GM18498 (cell line): ENCODE measurements at regions not wholly inside any gene's neighbourhood (a gene's known extent, or its start where the extent isn't known, plus 50 kb on each side); places are given as distances from the start of the nearest gene placed in this dataset.

Experiments used
- ATAC-seq: cut with Tn5 transposase; IDR thresholded peaks from one replicate; pipeline ENCODE4 v1.9.1; 2021; ENCODE audit warnings: mild to moderate bottlenecking, moderate library complexity; ENCODE audit not compliant: unreplicated experiment

DNA sequence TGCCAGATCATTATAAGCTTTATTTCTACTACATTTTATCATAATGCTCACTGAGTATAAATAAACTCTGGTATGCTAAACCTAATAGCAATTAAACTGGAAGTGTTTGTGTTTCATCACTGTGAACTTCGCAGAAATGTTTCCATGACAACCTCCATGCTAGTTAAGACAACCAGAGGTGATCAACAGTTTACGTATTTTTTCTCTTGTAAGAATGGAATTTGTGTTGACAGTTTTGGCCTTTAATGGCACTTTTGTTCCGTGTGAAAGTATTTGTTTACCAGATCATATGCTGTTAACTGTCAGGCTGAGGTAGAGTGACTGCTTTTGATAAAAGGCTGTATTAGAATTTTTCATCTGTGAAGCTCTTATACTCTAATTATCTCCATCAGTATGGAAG is 212.1 kb upstream of the PPP1R3A start:
- ATAC-seq: no peak

DNA sequence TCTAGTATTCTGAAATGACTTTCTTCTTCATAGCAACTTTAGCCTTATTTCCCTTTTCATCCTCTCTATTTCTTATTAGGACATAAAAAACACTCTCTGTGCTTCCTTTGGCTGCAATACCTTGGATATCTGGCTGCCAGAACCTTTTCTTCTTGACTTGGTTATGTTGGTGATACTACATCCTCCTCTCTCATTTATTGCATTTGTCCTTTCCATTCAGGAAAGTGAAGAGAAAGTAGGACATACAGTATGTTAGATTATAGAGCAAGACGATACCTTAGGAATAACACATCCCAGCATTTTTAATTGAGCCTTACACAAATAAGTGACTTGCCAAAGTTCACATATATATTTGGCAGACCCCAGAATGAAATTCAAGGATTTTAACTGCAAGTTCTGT is 210.1 kb upstream of the PPP1R3A start:
- ATAC-seq: no peak

DNA sequence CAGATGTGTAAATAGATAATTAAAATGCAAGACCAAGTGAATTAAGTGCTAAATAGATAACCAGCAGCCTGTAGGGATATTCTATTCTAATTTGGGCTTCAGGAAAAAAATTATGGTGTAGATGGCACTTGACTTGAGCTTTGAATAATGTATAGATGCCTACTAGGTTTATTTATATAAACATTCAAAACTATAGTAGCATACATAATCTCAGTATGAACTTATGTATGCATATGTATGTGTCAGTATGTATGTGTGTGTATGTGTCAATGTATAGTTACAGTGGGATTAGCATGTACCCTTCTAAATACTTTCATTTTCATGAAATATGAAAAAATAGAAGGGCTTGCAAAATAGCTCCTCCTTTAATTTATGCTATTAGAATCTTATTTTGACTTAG is 207.3 kb upstream of the PPP1R3A start:
- no peak for ATAC-seq

DNA sequence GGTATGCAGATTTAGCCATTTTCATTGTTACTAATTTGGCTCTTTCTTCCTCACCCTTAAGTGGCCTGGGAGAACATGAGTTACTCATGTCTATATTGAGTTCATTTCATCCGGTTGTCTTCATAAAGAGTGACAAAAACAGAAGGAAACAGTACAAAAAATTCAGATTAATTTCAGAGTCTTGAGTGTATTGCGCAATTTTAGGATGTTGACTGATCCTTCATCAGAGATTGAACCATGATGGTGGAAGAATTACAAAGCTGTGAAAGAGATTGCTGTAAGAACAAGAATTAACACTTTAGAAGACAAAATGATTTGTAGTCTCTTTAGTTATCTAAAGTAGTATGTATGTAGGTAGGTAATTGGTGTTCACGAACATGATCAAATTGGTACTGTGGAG is 194.0 kb upstream of the PPP1R3A start:
- no peak for ATAC-seq

DNA sequence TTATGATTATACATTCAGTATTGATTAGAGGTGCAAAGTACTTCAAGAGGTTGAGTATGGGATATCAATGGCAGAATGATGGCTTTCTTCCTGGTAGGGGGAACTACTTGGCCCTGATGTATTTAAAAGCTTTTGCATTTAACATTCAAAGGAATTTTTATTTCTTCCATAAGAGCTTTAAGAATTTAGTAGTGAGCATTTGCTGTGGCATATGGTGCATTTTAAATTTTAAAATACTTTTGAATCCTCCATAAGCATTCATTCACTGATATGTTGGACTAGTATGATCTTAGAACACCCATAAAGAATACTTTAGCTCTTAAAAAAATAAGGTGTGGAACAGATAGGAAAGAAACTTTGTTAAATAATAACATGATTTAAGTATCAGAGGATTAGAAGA is 191.9 kb upstream of the PPP1R3A start:
- no peak for ATAC-seq

DNA sequence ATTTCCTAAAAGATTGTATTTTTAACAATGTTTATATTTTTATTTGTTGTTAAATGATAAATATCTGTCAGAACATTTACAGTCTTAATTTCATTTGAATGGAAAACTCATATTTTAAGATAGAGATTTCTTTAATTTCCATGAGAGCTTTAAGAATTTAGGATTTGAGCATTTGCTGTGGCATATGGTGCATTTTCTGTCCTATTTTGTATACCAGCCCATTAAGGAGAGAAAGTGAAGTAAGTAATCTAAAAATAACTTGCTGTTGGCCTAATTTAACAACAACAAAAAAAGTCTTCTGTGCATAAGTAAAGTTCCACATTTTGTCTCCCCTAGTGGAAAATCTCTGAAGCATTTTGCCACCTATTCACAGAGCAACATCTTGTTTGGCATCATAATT is 190.9 kb upstream of the PPP1R3A start:
- ATAC-seq: no peak

DNA sequence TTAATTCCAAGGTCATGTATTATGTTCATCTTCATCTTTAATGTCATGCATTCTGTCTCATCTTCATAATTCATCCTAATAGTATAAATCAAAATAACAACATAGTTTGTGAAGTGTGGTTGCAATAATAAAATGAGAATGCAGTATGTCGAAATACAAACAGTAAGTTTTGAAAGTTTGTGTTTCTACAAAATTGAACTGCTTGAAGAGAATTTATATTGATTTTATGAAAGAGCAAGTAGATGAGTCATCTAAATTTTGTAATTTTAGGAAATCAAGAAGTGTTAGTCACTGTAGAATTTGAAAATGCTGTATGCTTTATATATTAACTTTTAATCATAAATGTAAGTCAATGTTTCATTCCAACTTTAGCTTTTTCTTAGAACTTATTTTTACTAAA is 190.5 kb upstream of the PPP1R3A start:
- ATAC-seq: no peak

DNA sequence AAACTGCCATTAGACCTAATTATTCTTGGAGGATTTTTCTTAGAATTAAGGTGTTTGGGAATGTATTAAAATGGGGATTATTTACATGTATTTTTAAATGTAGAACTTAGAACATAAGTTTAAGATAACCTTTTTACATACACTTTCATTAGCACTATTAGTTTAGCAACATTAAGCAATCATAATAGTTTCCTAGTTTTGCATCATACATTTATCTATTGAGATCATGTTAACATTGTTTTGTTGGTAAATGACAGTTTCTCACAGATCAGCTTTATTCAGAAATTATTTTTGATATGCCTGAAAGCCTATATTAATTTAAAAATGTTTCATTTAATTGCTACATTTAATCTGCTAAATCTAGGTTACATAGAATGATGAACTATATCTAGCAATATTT is 189.7 kb upstream of the PPP1R3A start:
- ATAC-seq: no peak

DNA sequence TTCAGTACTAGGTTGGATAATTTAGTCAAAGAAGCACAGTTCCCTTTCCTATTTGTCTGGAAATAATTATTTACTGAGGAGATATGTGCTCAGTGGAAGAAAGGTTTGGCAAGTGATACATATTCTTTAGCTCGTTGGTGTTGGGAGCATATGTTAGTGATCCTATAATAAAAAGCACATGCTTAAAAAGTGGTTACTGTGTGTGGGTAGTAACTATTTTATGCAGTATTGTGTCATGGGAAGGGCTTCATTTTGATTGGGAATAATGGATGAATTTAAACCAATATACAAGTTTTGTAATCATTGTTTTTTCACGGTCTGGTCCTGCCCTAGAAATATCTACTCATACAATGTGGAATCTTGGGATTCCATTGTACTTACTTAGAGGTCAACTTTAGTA is 188.7 kb upstream of the PPP1R3A start:
- ATAC-seq: no peak

DNA sequence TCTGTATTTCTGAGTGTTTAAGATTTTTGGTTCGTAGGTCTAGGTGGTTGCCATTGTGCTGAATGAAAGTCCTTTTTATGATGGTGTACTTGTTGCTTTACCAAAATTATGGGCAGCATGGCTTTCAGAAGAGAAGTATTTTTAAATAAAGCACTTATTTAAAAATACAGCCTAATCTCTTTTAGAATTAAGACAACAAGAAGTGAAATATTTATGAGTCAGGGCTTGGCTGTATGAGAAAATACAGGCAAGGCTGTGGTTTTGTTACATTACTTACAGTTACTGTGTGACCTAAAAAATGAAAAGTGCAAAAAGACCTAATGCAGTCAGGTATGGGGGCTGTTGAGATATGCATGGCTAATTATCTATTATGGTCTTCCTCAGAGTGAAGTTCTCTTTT is 185.2 kb upstream of the PPP1R3A start:
- ATAC-seq: no peak

DNA sequence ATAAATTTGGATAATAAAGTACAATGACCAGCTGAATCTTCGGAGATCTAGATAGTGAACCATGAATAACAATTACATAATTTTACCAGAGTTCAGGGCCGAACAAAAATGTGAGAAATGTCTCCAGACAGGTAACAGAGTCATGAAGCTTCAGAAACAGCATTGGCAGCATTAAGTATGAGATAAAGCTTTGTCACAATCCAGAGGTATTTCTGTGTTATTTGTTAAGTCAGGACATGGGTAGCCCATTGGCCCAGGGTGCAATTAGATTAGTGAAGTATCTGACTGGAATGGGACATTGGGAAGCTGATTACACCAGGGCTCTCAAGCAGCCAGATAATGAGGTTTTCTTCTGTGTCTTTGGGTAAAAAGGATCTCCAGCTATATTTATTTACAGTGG is 184.2 kb upstream of the PPP1R3A start:
- no peak for ATAC-seq

DNA sequence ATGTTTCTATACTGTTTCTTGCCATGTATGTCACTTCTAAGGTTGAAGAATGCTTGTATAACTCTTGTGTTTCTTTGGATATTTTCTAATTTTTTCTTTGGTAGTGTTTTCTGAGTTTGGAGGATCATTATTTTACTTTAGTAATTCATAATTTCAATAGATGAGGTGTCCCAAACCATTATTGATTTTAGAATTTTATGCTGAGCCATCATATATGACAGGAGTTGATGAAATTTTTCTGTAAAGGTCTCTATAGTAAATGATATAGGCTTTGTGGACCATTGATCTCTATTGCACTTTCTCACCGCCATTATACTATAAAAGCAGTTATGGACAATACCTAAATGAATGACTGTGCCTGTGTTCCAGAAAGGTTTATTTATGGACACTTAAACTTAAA is 183.3 kb upstream of the PPP1R3A start:
- no peak for ATAC-seq

DNA sequence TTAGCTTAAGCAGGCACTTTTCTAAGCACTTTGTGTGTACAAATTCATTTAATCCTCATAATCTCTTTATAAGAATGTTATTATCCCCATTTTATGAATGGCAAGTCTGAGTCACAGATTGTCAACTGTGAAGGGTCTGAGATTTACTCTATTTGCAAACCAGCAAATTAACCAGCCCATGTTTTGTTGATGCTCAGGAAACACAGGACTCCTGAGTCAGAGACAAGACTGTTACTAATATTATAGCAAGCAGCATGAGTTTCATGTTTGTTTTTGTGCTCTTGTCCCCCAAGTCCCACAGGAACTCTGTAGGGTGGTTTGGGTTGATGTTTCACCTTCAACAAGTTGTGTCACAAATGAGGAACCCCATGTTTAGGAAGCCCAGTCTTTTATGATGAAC is 182.0 kb upstream of the PPP1R3A start:
- no peak for ATAC-seq

DNA sequence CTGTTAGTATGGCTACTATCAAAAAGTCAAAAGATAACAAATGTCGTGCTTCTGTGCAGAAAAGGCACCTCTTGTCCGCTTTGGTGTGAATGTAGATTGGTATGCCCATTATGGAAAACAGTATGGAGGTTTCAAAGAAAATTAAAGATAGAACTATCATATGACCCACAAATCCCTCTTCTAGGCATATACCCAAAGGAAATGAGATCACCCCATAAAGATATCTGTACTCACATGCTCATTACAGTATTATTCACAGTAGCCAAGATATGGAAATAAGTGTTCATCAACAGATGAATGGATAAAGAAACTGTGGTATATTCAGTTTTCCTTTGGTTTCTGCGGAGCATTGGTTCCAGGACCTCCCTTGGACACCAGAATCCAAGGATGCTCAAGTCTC is 180.5 kb upstream of the PPP1R3A start:
- ATAC-seq: no peak

DNA sequence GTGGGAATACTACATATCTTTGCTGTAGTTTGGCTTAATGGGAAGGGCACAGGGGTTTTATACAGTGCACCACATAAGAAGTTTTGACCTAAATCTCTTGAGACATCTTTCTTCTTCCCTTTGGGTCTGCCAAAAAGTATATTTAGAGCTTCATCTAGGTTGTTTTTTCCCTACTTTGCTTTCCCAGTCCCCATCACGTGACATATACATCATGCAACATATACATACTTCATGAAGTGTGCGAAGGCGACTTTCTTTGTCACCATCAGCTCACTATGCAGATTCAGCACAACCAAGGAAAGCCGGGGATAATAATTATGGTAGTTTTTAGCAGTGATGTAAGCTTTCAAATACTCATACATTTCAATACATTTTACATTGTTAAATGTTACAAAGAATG is 177.1 kb upstream of the PPP1R3A start:
- no peak for ATAC-seq

DNA sequence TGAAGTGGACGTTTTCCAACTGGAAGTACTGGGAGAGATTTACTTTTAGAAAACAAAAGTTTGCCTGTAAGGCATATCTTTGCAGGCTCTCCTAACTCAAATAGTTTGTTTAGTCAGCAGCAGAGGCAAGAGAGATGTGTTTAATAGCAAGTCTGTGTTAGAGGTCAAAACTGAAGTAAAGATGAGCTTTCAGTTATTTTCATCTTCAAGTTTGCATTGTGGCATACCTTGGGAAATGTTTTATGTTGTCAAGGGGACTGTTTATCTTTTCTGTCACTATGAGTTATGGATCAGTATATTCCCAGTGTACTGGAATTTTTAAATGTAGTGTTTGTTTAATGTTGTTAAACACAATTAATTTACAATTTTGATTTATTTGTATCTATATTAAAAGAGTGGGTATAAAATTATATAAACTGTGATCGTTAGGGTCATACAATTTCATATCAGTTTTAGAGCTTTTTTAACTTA is 169.7 kb upstream of the PPP1R3A start:
- ATAC-seq: no peak

DNA sequence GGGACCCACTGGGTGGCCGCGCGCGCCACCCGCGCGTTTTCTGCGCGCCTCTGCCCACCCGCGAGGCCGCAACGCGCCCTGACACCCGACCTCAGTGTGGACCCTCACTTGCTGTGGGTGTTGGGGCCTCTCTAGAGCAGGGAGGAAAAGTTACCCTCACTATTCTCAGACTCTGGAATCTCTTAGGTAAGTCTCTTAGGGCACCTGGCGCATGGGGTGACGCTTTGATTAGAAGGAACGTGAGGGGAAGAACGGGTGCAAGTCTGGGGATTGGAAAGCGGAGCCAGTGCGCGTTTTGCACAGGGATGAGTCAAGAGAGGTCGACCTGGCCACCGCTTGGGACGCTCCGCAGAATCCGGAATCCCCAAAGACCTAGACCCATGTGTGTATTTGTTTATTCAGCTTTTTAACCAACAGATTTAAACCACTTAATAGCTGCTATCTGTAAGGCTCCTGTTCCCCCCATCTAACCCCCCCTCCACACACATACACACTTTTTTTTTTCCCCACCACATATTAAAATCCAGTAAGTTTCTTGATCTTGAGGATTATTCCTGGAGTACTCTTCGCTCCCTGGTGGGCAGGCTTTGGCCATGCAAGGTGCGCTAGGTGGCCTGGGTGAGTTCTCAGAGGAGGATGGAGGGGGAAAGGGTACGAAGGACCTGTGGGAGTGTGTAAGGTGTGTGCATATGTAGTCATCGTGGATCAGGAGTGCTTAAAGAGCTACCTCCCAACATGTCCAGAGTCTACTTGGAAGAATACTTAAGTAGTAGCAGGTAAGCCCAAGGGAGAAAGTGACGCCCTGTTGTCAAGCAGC is 169.1 kb upstream of the PPP1R3A start:
- ATAC-seq: no peak

DNA sequence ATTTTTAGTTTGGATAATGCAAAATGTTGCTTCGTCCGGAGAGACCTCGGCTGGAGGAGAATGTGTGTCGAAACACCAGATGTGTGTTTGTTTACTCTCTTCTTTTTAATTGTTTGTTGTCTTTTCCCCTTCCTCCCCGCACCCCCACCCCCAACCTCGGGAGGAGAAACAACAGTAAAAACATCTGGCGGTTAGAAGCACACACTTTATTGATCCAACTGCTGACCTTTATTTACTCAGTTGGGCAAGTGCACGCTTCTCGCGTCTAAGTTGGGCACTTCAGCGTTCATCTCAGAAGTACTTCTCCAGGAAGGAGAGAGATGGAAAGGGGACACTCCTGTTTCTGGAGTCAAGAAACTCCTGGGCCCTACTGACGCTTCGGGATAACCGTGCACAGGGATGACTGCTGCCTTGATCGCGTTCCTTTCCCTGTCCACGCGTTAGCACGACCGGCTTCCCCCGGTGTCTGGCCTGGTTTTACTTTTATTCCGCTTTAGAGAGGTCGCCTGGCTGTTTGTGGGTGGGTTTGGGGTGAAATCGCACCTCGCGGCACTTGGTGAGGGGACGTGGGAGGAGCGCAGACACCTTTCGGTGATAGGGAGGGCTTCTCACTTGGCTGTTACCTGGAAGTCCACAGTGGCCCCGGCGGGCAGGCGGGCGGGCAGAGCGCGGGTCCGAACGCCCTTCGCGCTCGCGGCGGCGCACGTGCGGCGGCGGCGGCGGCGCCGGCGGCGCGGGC is 168.3 kb upstream of the PPP1R3A start:
- ATAC-seq: no peak

DNA sequence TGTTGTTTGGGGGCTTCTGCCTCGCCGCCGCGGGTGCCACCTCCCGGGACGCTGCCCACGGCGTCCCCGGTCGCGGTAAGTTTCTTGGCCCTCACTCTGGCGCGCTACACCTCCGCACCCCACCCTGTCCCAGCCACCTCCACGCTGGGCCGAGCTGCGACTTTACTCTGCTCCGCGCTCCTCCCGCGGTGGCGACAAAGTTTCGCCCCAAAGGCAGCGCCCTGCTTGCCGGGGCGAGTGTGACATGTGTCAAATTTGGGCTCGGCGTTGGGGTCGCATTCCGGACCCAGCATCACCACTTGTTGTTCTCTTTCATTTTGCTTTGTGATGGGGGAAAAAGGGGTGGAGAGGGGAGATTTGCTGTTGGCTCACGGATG is 167.7 kb upstream of the PPP1R3A start:
- ATAC-seq: peak; percentile 25

DNA sequence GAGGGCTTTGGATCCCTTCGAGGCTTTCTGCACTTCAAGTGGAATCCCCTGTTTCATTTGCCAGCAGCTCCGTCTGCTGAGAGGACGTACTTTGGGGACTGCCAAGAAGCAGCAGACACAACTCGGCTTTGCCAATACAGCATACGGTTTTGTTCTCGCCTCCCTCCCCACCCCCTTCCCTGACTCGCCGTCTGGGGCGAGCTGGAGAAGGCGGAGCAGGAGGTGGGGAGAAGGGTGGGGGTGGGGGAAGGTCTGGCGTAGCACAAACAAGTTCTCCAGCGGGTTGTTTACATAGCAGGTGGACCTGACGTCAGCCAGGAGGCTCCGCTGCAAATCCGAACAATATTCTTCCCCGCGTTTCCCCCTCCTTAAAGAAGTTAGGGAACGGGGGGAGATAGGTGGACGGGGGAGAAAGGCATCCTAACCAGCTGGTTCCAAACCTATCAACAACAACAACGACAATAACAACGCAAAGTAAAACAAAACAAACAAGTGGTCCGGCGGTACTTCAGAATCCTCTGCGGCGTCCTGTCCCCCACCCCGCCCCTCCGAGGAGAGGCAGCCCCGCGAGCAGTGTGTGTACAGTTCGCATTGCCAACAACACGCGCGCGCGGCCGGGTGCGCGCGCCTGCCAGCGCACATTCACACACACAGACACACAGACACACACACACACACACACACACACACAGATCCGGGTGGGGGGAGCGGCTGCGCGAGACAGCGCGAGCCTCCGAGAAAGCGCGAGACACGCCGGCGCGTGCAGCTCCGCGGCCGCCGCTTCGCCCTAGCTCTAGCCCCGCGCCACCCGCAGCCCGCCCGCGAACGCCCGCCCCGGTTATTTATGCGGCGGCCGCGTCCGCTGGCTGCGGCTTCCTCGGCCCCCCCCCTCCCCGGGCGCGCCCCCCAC is 167.0 kb upstream of the PPP1R3A start:
- peak; percentile 35 for ATAC-seq

DNA sequence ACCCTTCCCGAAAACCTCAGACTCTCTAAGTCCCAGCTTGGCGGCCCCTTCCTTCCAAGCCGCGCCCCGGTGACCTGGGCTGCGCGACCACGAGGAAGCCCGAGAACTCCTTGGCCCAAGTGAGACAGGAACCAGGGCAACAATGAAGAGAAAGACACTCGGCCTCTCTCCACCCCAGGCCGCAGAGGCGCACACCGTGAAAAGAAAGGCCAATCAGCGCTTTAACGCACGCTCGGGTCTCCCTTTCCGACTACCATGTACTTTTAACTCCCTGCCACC is 166.4 kb upstream of the PPP1R3A start:
- peak; percentile 36 for ATAC-seq
